ENCODE measurements at regions not wholly inside any gene's neighbourhood (a gene's known extent, or its start where the extent isn't known, plus 50 kb on each side); places are given as distances from the start of the nearest gene placed in this dataset.

DNA sequence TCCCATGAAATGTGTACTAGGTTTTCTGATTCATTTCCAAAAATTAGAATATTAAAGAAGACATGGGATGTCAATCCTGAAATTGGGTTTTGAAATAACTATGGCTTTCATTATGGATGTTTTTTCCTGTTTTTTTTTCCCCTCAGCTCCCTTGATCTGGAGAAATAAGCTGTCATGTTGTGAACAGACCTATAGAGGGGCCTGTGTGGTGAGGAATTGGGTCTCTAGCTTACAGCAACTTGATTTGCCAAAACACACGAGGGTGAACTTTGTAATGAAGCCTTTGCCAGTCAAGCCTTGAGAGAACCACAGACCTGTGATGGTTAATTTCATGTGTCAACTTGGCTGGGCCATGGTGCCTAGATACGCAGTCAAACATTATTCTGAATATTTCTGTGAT is 2413.6 kb downstream of the PCDH7 start:
- FAIRE-seq (no peak), DNase-seq (ENCODE audit: insufficient read length, low spot score) (no peak)
- no peak for TF ChIP-seq POLR2A (IDR thresholded peaks at IDR 0.05; ENCODE audit: low read depth, low read length)

DNA sequence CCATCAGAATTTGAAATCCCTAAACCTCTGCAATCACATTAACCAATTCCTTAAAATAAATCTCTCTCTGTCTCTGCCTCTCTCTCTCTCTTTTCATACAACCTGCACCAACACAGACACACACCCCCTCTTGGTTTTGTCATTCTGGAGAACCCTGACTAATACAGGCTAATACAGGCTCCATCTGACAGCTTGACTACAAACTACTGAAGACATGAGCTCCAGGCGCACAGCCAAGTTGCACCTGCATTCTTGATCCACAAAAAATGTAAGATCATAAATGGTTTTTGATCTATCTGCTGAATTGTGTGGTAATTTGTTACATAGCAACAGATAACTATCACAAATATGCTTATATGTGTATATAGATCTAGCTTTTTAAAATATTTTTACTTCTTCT is 2414.2 kb downstream of the PCDH7 start:
- DNase-seq (ENCODE audit: insufficient read length, low spot score) (no peak), FAIRE-seq (no peak)

DNA sequence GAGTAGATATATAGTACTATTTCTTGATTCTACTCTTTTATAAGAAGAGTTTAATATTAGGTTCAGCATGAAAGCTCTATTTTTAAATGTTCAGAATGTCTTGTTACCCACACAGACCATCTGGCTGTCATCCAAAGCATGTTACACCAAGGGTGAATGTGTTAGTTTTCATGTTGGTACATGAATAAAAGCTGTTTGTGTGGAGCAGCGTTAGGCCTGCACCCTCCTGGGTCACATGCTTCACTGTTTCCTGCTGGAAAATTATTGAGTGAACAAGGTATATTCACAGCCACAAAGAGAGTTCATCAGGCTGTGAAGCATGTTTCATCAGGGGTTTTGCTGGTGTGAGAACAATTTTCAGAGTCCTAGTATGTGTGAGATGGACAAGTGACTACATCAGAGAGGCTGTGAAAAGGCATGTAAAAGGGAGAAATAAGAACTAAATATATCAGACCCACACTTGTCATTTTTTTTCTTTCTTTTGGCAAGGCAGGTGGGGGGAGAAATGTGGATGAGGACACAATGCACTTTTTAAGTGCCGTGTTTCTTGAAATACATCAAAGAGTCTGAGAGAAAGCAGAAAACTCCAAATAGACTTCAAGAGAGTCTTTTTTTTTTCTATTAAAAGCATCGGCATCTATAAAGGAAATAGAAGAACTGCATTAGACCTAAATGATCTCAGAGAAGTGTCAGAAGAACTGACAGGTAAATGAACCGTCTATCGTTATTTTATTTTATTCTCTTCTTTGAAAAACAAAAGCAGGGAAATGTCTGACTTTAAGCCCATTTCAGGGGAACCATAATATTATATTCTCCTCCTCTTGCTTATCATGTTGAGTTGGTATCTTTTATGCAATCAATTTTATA is 2429.7 kb downstream of the PCDH7 start:
- FAIRE-seq (no peak), DNase-seq (ENCODE audit: insufficient read length, low spot score) (no peak)
- TF ChIP-seq POLR2A (IDR thresholded peaks at IDR 0.05; ENCODE audit: low read depth, low read length): no peak

More for the DNA sequence above, 2414.2 kb downstream of the PCDH7 start:
- no peak for TF ChIP-seq POLR2A (IDR thresholded peaks at IDR 0.05; ENCODE audit: low read depth, low read length)

DNA sequence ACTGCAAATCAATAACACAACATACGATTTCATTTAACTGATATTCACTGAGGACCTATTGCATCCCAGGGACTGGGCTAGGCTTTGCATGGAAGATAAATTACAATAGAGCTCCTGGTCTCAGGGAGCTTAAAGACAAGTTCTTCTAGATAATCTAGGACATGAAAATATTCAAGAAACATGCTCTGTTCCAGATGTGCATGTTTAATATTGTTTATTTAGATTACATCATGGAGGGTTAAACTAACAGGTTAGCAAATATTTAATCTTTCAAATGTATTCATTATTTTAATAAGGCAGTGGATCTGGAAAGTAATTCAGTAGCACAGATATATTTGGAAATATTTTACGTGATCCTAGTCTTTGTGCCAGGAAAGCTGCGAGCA is 2430.3 kb downstream of the PCDH7 start:
- TF ChIP-seq POLR2A (IDR thresholded peaks at IDR 0.05; ENCODE audit: low read depth, low read length): no peak
- DNase-seq (ENCODE audit: insufficient read length, low spot score) (no peak), FAIRE-seq (no peak)

DNA sequence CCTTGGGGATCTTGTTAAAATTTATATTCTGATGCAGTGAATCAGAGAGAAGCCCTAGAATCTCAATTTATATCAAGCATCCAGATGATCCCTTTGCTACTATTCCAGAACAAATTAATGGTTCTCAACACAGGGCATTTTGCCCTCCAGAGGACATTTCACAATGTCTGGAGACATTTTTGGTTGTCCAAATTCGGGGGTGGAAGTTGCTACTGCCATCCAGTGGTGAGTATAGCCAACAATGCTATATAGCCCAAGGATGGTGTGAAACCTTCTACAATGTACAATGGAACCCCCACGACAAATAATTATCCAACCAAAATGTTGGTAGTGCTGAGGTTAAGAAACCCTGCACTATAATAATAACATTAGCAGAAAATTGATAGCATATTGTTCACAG is 2440.0 kb downstream of the PCDH7 start:
- DNase-seq (ENCODE audit: insufficient read length, low spot score) (no peak), FAIRE-seq (no peak)

DNA sequence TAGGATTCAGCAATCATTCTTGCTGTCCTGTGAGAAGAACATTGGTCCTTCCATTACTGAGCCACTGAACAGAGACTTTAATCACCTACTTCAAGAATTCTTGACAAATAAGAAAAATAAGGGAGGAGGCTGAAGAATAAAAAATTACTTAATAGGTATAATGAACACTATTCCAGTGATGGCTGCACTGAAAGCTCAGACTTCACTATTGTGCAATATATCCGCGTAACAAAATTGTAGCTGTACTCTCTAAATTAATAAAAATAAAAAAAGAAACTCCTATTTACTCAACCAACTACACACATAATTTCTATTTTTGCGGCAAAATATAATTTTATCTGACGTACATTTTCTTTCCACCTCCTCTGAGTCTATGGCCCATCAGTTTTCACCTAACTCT is 2441.0 kb downstream of the PCDH7 start:
- no peak for FAIRE-seq
- no peak for TF ChIP-seq POLR2A (IDR thresholded peaks at IDR 0.05; ENCODE audit: low read depth, low read length)
- no peak for DNase-seq (ENCODE audit: insufficient read length, low spot score)

More for the DNA sequence above, 2440.0 kb downstream of the PCDH7 start:
- TF ChIP-seq POLR2A (IDR thresholded peaks at IDR 0.05; ENCODE audit: low read depth, low read length): no peak

DNA sequence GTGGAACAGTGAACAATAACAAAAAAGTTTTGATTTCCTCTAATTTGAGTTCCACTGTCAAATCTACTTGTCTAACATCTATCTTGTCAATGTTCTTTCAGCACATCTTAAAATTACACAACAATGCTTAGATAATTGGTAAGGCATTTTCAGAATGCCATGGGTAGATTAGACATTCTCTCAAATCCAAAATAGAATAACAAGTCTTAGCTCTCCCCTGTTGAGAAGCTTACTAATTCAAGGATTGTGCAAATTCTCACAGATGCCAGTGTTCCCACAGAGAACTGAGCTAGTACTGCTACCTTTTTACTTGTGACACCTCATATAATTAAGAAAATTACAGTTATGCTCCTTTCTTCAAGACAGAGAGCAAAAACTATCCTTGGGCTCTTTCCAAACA is 2442.0 kb downstream of the PCDH7 start:
- DNase-seq (ENCODE audit: insufficient read length, low spot score): no peak
- no peak for TF ChIP-seq POLR2A (IDR thresholded peaks at IDR 0.05; ENCODE audit: low read depth, low read length)
- no peak for FAIRE-seq

DNA sequence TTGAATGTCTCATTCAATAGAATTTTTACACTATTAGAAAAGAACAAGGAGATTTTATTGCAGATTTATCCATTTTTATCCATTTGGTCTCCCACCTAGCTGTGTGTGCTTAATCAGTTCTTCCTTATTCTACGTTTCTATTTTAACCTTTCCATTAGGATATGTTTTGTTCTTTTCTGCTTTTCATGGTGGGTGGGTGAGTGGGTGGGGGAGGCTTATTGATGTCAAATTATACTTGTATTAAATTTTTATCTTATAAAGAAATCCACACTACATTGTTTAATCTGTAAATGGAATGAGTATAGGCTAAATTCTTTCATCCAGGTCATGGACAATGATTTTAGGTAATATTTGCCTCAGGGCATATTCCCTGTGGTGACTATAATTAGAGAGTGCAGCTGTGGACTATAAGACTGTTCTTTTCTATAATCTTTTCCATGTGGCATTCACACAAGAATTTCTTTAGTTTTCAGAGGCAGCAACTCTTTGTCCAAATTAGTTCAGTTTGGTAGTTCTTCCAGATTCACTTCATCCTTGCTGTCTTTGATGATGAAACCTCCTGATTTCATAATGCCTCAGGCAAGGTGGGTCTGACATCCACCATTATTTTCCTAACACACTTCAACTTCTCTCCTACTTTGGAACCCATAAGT is 2451.8 kb downstream of the PCDH7 start:
- TF ChIP-seq POLR2A (IDR thresholded peaks at IDR 0.05; ENCODE audit: low read depth, low read length): no peak
- DNase-seq (ENCODE audit: insufficient read length, low spot score) (no peak), FAIRE-seq (no peak)

DNA sequence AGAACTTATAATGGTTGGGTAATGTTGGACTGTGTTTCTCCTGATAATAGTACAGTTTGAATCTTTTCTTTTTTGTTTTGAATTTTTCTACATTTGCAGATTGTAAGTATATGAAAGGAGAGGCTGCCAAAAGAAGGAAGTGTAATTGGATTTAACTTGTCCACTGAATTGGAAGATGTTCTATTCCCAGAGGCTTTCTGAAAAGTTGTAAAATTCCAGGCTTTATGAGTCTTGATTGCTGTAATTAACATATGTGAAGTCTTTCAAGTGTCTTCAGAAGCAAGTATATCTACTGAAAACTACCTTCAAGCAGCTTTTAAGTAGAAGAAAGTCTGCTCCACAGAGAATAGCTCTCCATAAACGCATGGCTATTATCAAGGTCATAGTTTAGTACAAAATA is 2456.4 kb downstream of the PCDH7 start:
- DNase-seq (ENCODE audit: insufficient read length, low spot score) (no peak), FAIRE-seq (no peak)
- TF ChIP-seq POLR2A (IDR thresholded peaks at IDR 0.05; ENCODE audit: low read depth, low read length): no peak

DNA sequence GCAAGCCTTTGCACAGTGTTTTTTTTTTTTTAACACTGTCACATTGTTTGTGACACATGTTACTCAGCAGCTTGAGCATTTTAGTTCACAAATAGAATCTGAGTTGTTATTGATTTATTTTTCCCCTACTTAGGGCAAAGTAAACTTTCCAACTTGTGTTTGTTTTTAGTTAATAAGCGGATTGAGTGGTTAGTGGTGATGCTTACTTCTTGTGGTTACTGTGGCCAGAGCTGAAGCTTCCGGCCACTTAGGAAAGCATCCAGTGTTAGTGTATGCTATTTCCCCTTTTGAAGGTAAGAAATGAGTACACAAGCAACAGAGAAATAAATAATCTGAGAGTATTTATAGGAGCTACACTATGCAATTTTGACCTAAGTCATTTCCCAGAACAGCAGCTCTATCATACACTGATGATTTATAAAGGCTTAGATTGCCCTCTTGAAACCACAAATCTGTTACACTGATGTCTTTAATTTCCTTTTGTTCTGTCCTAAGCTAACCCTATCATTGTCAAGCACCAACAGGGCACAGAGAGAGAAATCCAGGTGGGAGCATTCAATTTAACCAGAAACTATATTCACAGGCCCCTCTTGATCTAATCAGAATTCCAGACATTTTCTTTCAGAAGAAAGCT is 2464.6 kb downstream of the PCDH7 start:
- TF ChIP-seq POLR2A (IDR thresholded peaks at IDR 0.05; ENCODE audit: low read depth, low read length): no peak
- no peak for DNase-seq (ENCODE audit: insufficient read length, low spot score)
- FAIRE-seq: no peak

DNA sequence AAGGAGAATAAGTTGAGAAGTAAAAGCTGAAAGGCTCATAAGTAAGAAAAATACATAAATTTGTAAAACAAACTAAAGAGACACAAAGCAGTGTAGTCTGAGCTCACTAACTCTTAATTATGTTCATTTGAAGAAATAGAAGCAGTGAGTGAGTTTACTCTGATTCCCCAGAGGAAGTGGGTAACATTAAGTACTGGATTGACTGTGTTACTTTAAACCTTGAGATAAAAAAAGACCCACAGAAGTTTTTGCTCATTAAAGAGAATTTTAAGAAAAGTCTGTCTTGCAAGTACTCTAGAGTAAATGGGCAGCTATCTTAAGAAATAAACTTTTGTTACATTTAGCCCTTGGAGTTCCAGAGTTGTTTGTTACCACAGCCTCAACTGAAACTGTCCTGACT is 2466.9 kb downstream of the PCDH7 start:
- no peak for FAIRE-seq
- no peak for TF ChIP-seq POLR2A (IDR thresholded peaks at IDR 0.05; ENCODE audit: low read depth, low read length)
- no peak for DNase-seq (ENCODE audit: insufficient read length, low spot score)

DNA sequence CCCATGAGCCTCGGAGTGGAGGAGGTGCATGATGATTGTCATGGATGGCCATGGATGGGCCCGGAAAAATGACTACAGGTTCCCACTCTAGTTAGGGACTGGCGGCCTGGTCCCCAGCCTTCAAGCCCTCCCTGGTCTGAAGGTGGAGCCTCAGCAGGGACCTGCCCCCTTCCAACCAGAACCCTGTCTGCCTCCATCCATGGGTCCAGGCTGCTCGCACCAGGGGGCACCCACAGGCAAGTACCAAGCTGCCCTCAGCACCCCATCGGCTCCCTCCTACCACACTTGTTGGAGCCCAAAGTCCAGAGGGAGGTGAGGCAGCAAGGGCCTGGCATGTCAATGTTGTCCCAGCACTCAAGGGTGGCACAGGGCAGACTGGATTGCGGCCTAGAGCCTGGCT is 2468.6 kb downstream of the PCDH7 start:
- FAIRE-seq (no peak), DNase-seq (ENCODE audit: insufficient read length, low spot score) (no peak)
- TF ChIP-seq POLR2A (IDR thresholded peaks at IDR 0.05; ENCODE audit: low read depth, low read length): no peak

DNA sequence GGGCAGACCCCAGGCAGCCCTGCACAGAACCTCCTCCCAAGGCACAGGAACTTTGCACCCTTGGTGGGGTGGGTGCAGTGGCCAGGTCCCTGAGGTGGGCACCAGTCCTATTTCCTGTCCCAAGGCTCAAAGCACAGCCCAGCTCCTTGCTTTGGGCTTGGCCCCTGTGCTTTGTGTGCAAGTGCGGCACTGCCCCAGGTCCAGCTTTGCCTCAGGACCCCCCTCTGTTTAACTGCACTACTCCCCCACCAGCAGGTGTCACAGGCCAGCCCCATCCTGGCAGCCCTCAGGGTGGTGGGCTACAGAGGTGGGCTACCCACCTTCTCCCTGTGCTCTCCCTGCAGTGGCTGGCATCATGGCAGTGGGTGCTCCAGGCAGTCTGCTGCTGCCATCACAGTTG is 2469.0 kb downstream of the PCDH7 start:
- FAIRE-seq (no peak), DNase-seq (ENCODE audit: insufficient read length, low spot score) (no peak)
- TF ChIP-seq POLR2A (IDR thresholded peaks at IDR 0.05; ENCODE audit: low read depth, low read length): no peak

DNA sequence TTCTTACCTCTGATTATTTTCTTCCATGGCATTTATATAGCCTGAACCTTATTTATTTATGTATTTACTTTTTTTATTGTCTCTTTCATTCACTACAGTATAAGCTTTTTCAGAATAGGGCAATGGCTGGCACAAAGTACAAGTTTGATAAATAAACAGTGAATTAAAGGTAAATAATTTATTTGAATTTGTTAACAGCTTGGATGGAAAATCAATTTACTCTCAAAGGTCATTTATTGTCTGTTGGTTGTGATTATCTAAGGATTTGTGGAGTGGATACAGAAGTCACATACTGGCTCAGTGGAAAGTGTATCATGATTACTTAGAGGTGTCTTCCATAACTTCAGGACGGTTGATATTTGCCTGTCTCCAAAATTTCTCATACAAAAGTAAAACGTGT is 2472.9 kb downstream of the PCDH7 start:
- FAIRE-seq: no peak
- no peak for DNase-seq (ENCODE audit: insufficient read length, low spot score)
- no peak for TF ChIP-seq POLR2A (IDR thresholded peaks at IDR 0.05; ENCODE audit: low read depth, low read length)

DNA sequence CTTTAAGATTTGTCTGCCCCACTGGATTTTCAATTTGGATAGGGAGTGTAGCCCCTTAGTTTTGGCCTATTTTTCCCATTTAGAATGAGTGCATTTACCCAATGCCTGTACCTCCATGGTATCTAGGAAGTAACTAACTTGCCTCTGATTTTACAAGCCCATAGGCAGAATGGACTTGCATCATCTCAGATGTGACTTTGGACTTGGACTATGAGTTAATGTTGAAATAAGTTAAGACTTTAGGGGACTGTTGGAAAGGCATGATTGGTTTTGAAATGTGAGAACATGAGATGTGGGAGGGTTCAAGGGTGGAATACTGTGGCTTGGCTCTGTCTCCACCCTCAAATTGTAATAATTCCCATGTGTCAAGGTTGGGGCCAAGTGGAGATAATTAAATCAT is 2480.2 kb downstream of the PCDH7 start:
- TF ChIP-seq POLR2A (IDR thresholded peaks at IDR 0.05; ENCODE audit: low read depth, low read length): no peak
- DNase-seq (ENCODE audit: insufficient read length, low spot score): no peak
- FAIRE-seq: no peak

Data from H54 (cell line).